ENCODE measurements at regions not wholly inside any gene's neighbourhood (a gene's known extent, or its start where the extent isn't known, plus 50 kb on each side); places are given as distances from the start of the nearest gene placed in this dataset.

- TF ChIP-seq CTCF (conservative IDR thresholded peaks at IDR 0.05 in 1 of 2, IDR thresholded peaks at IDR 0.05 in 1 of 2; ENCODE audit: extremely low read depth in 1 of 2, insufficient read depth in 1 of 2, low read depth in 1 of 2, low read length in 2 of 2) (no peak), EZH2 (IDR thresholded peaks at IDR 0.05; ENCODE audit: borderline replicate concordance, low read length) (no peak)
These were observed 399.5 kb downstream of the BUD13 start for GRCh38 chr11:116373104-116373944.

All from mammary epithelial cell (primary cell).